ENCODE measurements at regions not wholly inside any gene's neighbourhood (a gene's known extent, or its start where the extent isn't known, plus 50 kb on each side); places are given as distances from the start of the nearest gene placed in this dataset.

DNA sequence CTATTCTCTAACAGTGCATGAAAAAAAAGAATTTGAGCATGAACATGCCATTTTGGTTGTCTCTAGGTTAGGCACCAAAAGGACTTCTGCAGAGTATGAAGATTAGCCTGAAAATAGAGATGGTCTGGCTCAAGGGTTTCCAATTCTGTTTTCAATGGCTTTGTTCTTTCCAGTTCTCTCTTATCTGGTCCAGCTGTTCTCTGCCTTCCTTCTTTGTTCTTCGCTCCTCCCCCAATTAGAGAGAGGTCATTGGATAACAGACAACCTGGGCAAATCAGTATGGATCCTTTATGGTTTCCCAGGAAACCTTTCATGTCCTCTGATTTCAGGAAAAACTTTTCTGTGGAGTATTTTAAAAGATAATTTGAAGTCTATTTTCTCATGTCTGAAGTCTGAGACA is 623.4 kb downstream of the PCDH17 start:
- H3K4me1 ChIP-seq = no peaks in the 10 kb centered on the region
- H3K9ac ChIP-seq = no peak overlapping the region
- no peak overlapping the region for H3K27ac ChIP-seq
- H3K36me3 ChIP-seq (ENCODE audit: control insufficient read depth, insufficient read depth, low read length) = no peaks in the 10 kb centered on the region
- no peak overlapping the region for H3K4me3 ChIP-seq (ENCODE audit: low read depth, low read length)
- H3K79me2 ChIP-seq = no peaks in the 10 kb centered on the region
- H3K9me3 ChIP-seq (ENCODE audit: control insufficient read depth, low read length) = no peaks in the 10 kb centered on the region
- H2AFZ ChIP-seq = no peak overlapping the region
- H3K4me2 ChIP-seq (ENCODE audit: low read length) = no peak overlapping the region
- TF ChIP-seq, protein P1, sequence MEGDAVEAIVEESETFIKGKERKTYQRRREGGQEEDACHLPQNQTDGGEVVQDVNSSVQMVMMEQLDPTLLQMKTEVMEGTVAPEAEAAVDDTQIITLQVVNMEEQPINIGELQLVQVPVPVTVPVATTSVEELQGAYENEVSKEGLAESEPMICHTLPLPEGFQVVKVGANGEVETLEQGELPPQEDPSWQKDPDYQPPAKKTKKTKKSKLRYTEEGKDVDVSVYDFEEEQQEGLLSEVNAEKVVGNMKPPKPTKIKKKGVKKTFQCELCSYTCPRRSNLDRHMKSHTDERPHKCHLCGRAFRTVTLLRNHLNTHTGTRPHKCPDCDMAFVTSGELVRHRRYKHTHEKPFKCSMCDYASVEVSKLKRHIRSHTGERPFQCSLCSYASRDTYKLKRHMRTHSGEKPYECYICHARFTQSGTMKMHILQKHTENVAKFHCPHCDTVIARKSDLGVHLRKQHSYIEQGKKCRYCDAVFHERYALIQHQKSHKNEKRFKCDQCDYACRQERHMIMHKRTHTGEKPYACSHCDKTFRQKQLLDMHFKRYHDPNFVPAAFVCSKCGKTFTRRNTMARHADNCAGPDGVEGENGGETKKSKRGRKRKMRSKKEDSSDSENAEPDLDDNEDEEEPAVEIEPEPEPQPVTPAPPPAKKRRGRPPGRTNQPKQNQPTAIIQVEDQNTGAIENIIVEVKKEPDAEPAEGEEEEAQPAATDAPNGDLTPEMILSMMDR (IDR thresholded peaks at IDR 0.05) = no peak
- H3K27me3 ChIP-seq (ENCODE audit: control insufficient read depth, insufficient read depth, low read length) = no peaks in the 10 kb centered on the region

DNA sequence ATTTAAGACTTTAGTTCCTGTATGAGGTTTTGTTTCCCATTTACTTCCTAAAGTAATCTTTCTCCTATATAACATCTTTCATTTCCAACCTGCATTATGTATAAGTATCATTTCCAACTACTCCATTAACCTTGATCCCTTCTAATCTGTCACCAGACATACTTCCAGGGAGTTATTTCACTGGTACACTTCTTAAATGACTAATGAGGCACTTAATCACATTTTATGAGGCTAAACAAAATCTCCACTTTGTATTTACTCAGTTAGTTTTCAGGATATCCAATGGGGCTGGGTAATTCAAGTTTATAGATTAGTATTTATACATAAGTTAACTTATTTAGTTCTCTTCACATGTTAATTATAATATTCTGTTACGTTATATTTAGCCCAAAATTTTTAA is 634.7 kb downstream of the PCDH17 start:
- H3K79me2 ChIP-seq = no peaks in the 10 kb centered on the region
- TF ChIP-seq, protein P1 (IDR thresholded peaks at IDR 0.05) = no peak
- H3K4me2 ChIP-seq (ENCODE audit: low read length) = no peak overlapping the region

DNA sequence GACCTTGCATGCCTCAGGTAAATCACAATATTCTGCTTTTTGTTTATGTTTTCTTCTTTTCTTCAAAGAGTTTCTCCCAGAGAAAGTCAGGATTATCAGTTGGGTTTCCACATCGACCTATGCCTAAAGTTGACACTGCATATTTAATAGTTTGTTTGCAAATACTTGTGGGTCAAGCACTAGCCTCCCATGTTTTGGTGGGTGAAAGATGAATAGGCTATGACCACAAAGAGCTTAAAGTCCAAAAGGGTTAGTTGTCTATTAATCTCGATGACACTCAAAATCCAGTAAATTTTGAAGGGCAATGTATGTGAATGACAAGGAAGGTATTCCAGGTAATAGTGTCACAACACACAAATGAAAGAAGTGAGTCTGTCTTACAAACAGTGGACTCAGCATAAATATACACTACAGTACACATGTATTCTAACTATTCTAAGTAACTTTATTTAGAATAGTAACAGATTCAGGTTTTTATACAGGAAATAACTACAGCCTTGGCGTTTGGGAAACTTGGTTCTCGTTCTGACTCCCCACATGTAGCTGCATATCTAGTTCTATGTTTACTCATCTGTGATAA is 667.1 kb downstream of the PCDH17 start:
- Histone ChIP-seq H3K36me3 (ENCODE audit: control insufficient read depth, insufficient read depth, low read length) (no peaks in the 10 kb centered on the region), H3K4me2 (ENCODE audit: low read length) (no peak overlapping the region), H3K9me3 (ENCODE audit: control insufficient read depth, low read length) (no peaks in the 10 kb centered on the region), H3K27me3 (ENCODE audit: control insufficient read depth, insufficient read depth, low read length) (no peaks in the 10 kb centered on the region), H3K4me3 (ENCODE audit: low read depth, low read length) (no peak overlapping the region), H3K4me1 (no peaks in the 10 kb centered on the region), H3K79me2 (no peaks in the 10 kb centered on the region), H3K9ac (no peak overlapping the region), H2AFZ (no peak overlapping the region), H3K27ac (no peak overlapping the region)
- TF ChIP-seq, protein P1 (IDR thresholded peaks at IDR 0.05) = no peak

More for the DNA sequence above, 634.7 kb downstream of the PCDH17 start:
- no peak overlapping the region for H3K9ac ChIP-seq
- no peak overlapping the region for H3K27ac ChIP-seq
- no peaks in the 10 kb centered on the region for H3K4me1 ChIP-seq
- H3K27me3 ChIP-seq (ENCODE audit: control insufficient read depth, insufficient read depth, low read length) = no peaks in the 10 kb centered on the region
- no peak overlapping the region for H3K4me3 ChIP-seq (ENCODE audit: low read depth, low read length)
- no peaks in the 10 kb centered on the region for H3K36me3 ChIP-seq (ENCODE audit: control insufficient read depth, insufficient read depth, low read length)
- H3K9me3 ChIP-seq (ENCODE audit: control insufficient read depth, low read length) = no peaks in the 10 kb centered on the region
- H2AFZ ChIP-seq = no peak overlapping the region

DNA sequence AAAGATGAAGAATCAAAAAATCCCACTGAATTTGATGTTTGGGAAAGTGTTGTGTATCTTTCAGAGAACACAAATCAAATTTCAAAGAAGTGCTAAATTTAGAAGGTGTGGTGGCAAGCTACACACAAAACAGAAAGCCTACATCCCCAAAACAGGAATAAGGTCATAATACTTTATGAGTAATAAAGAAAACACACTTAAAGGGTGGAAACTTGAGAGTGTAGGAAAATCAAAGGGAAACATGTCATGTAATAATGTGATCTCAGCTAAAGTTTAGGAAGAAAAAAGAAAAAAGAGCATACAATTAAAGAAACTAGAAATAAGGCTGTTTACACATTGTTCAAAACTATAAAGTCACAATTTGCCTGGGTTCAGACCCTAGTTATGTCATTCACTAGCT is 668.7 kb downstream of the PCDH17 start:
- Histone ChIP-seq H3K9ac (no peak overlapping the region), H3K36me3 (ENCODE audit: control insufficient read depth, insufficient read depth, low read length) (no peaks in the 10 kb centered on the region), H3K27ac (no peak overlapping the region), H3K9me3 (ENCODE audit: control insufficient read depth, low read length) (no peaks in the 10 kb centered on the region), H2AFZ (no peak overlapping the region), H3K4me1 (no peaks in the 10 kb centered on the region), H3K27me3 (ENCODE audit: control insufficient read depth, insufficient read depth, low read length) (no peaks in the 10 kb centered on the region), H3K4me3 (ENCODE audit: low read depth, low read length) (no peak overlapping the region), H3K79me2 (no peaks in the 10 kb centered on the region), H3K4me2 (ENCODE audit: low read length) (no peak overlapping the region)
- TF ChIP-seq, protein P1 (IDR thresholded peaks at IDR 0.05) = no peak

DNA sequence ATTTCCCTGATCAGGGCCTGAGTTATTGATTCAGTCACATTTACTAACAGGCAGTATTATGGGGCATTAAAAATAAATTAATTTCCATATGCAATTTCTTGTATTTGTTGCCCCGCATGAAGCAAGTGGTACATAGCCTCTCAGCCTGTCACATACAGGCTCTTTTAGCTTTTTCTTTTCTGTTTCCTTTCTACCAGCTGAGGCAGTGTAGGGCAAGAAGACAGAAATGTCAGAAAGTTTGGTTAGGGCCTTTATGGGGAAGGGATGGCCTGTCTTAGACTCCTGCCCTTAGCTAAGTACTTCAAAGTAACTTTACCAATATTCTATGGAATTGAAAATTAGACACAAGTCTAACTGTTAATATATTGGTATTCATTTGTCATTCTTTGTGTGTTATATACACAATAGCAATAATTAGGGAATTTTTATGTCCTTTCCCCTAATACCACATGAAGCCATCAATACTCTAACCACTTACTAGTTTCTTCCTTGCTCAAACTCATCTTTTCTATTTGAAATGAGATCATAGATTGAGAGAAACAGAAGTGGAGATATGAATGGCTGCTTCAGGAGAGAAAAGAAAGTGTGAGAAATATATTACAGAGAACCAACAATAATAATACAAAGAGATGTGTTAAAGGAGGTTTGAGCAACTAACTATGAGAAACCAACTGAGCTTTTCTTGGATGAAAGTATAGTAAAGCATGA is 669.6 kb downstream of the PCDH17 start:
- Histone ChIP-seq H3K27ac (no peak overlapping the region), H3K27me3 (ENCODE audit: control insufficient read depth, insufficient read depth, low read length) (no peaks in the 10 kb centered on the region), H3K4me1 (no peaks in the 10 kb centered on the region), H3K79me2 (no peaks in the 10 kb centered on the region), H3K4me2 (ENCODE audit: low read length) (no peak overlapping the region), H3K9ac (no peak overlapping the region), H2AFZ (no peak overlapping the region), H3K9me3 (ENCODE audit: control insufficient read depth, low read length) (no peaks in the 10 kb centered on the region), H3K4me3 (ENCODE audit: low read depth, low read length) (no peak overlapping the region), H3K36me3 (ENCODE audit: control insufficient read depth, insufficient read depth, low read length) (no peaks in the 10 kb centered on the region)
- TF ChIP-seq, protein P1 (IDR thresholded peaks at IDR 0.05) = no peak
